CD14-positive monocyte (primary cell): ENCODE measurements at regions not wholly inside any gene's neighbourhood (a gene's known extent, or its start where the extent isn't known, plus 50 kb on each side); places are given as distances from the start of the nearest gene placed in this dataset. TPM values are rescaled to one million over a fixed set of nuclear protein-coding genes. Genes with fewer than 3 reads are reported as not detected.

Experiments
- DNase-seq, 3 donors: peaks; one replicate each; pipeline ENCODE4 v3.0.0-alpha.2; 2011 to 2022
- H2AFZ ChIP-seq: 2 replicates; pipeline ENCODE4 v1.6.0; 2012; ENCODE audit warnings: mild to moderate bottlenecking, low read depth, low read length, inconsistent platforms; ENCODE audit not compliant: insufficient read depth, poor library complexity, severe bottlenecking
- H3K27ac ChIP-seq, 2 donors: 1 replicate in 1 of 2; 2 replicates in 1 of 2; pipeline ENCODE4 v1.5.1; 2012 to 2013; ENCODE audit warnings: low read length in 2 of 2, control low read depth in 1 of 2, inconsistent platforms in 1 of 2, low read depth in 1 of 2, mild to moderate bottlenecking in 1 of 2
- H3K27me3 ChIP-seq, 2 donors: one replicate each; pipeline versions ENCODE4 v1.6.0 to v1.6.1; 2011 to 2013; ENCODE audit warnings: low read length in 2 of 2; ENCODE audit not compliant: control insufficient read depth in 2 of 2, insufficient read depth in 2 of 2
- H3K36me3 ChIP-seq, 2 donors: replicated peaks in 1 of 2; 1 replicate in 1 of 2; 2 replicates in 1 of 2; pipeline versions ENCODE4 v1.5.1 to v1.6.1; 2012 to 2013; ENCODE audit warnings: low read length in 2 of 2, control low read depth in 1 of 2, inconsistent platforms in 1 of 2, mild to moderate bottlenecking in 1 of 2; ENCODE audit not compliant: insufficient read depth in 2 of 2, control insufficient read depth in 1 of 2
- H3K4me1 ChIP-seq, 2 donors: 1 replicate in 1 of 2; 2 replicates in 1 of 2; pipeline versions ENCODE4 v1.5.1 to v1.6.1; 2012 to 2013; ENCODE audit warnings: low read length in 2 of 2, control low read depth in 1 of 2, inconsistent platforms in 1 of 2, mild to moderate bottlenecking in 1 of 2, moderate library complexity in 1 of 2; ENCODE audit not compliant: insufficient read depth in 2 of 2, control insufficient read depth in 1 of 2
- H3K4me2 ChIP-seq: replicated peaks from 2 replicates; pipeline ENCODE3; 2012; ENCODE audit warnings: low read length, moderate library complexity, mild to moderate bottlenecking; ENCODE audit not compliant: poor library complexity, severe bottlenecking; ENCODE audit errors: extremely low read depth
- H3K4me3 ChIP-seq, 3 experiments: fragments of 200-600 bp in 1 of 3; sonication (generic) in 1 of 3; replicated peaks in 1 of 3; 1 replicate in 2 of 3; 2 replicates in 1 of 3; pipeline ENCODE4 v1.5.1; 2011 to 2013; ENCODE audit warnings: low read length in 3 of 3, mild to moderate bottlenecking in 3 of 3, control low read depth in 2 of 3, low read depth in 2 of 3, inconsistent platforms in 1 of 3, moderate library complexity in 1 of 3
- H3K79me2 ChIP-seq: 2 replicates; pipeline ENCODE4 v1.6.0; 2012; ENCODE audit warnings: mild to moderate bottlenecking, control low read depth, inconsistent platforms, low read length, moderate library complexity; ENCODE audit not compliant: insufficient read depth
- H3K9ac ChIP-seq: 2 replicates; pipeline ENCODE4 v1.6.0; 2017; ENCODE audit warnings: low read length, mild to moderate bottlenecking; ENCODE audit not compliant: insufficient read depth, poor library complexity, severe bottlenecking
- H3K9me3 ChIP-seq, 2 donors: replicated peaks in 1 of 2; 1 replicate in 1 of 2; 2 replicates in 1 of 2; pipeline versions ENCODE4 v1.5.1 to v1.6.1; 2012 to 2013; ENCODE audit warnings: low read length in 2 of 2, control low read depth in 1 of 2; ENCODE audit not compliant: control insufficient read depth in 1 of 2, insufficient read depth in 1 of 2
- H4K20me1 ChIP-seq: 2 replicates; pipeline ENCODE4 v1.6.0; 2012; ENCODE audit warnings: mild to moderate bottlenecking, low read length, control low read depth, moderate library complexity; ENCODE audit not compliant: insufficient read depth
- H3K27ac Mint-ChIP-seq, 7 donors: one replicate each; pipeline ENCODE4 v1.8.0; 2020; ENCODE audit warnings: mild to moderate bottlenecking in 7 of 7, mixed read lengths in 7 of 7, moderate library complexity in 6 of 7, inconsistent platforms in 2 of 7
- H3K27me3 Mint-ChIP-seq, 3 donors: one replicate each; pipeline ENCODE4 v1.8.0; 2021 to 2022; ENCODE audit warnings: low read depth in 3 of 3, mild to moderate bottlenecking in 3 of 3, mixed read lengths in 3 of 3, moderate library complexity in 3 of 3, inconsistent platforms in 1 of 3
- H3K36me3 Mint-ChIP-seq, 2 donors: one replicate each; pipeline ENCODE4 v1.8.0; 2020; ENCODE audit warnings: mixed read lengths in 2 of 2, inconsistent platforms in 1 of 2, mild to moderate bottlenecking in 1 of 2
- H3K4me1 Mint-ChIP-seq: one replicate; pipeline ENCODE4 v1.8.0; 2020; ENCODE audit warnings: mild to moderate bottlenecking, mixed read lengths
- H3K4me3 Mint-ChIP-seq, 2 donors: one replicate each; pipeline ENCODE4 v1.8.0; 2020; ENCODE audit warnings: mild to moderate bottlenecking in 2 of 2, mixed read lengths in 2 of 2, moderate library complexity in 1 of 2
- H3K9me3 Mint-ChIP-seq, 7 donors: one replicate each; pipeline ENCODE4 v1.8.0; 2020 to 2022; ENCODE audit warnings: mixed read lengths in 7 of 7, mild to moderate bottlenecking in 6 of 7, moderate library complexity in 6 of 7, inconsistent platforms in 2 of 7
- CTCF ChIP-seq: fragments of 200-600 bp; IDR thresholded peaks from one replicate; pipeline ENCODE4 v1.8.0; 2022; ENCODE audit warnings: antibody characterized with exemption, mild to moderate bottlenecking
- WGBS: methylation state at CpG from one replicate; pipeline ENCODE4 v1.1.5; 2013; ENCODE audit warnings: missing lambda C conversion rate; ENCODE audit not compliant: insufficient coverage; 5-methylcytosine and 5-hydroxymethylcytosine counted together
- intact Hi-C, 2 donors: fragments of 100-400 bp; cut with micrococcal nuclease; formaldehyde crosslinking; loops; one replicate each; pipeline versions ENCODE4 v1.15.0 to v1.15.1; 2023
- small RNA-seq: library from RNA; depleted of rRNA; stranded (forward); fragments of <200 nt; gene quantifications from one replicate; pipeline ENCODE3, GENCODE V24; 2012; ENCODE audit warnings: low read depth; ENCODE audit not compliant: insufficient read length

- intact Hi-C loops: no loop called here
- no peak overlapping the region for H3K4me2 ChIP-seq
Measured at GRCh38 chr9:13053504-13053903, 226.0 kb downstream of the MPDZ start.

GRCh38 chr9:13054389-13054788 is 225.1 kb downstream of the MPDZ start:
- H3K27ac ChIP-seq: no peak overlapping the region
- H3K4me3 Mint-ChIP-seq: no peak overlapping the region
- H3K27me3 Mint-ChIP-seq: peaks cover 0 to 2% (median 0%) of the 10 kb centered on the region in 3 donors
- H3K9me3 ChIP-seq: no peaks in the 10 kb centered on the region
- H3K27me3 ChIP-seq: no peaks in the 10 kb centered on the region
- DNase-seq: no peak
- no peak overlapping the region for H3K9ac ChIP-seq
- no peak overlapping the region for H3K27ac Mint-ChIP-seq
- H4K20me1 ChIP-seq: no peaks in the 10 kb centered on the region
- H3K4me2 ChIP-seq: no peak overlapping the region
- no peaks in the 10 kb centered on the region for H3K79me2 ChIP-seq
- H3K9me3 Mint-ChIP-seq: peaks cover 0 to 5% (median 2%) of the 10 kb centered on the region in 7 donors
- intact Hi-C loops: no loop called here
- H3K36me3 ChIP-seq: no peaks in the 10 kb centered on the region
- no peak overlapping the region for H2AFZ ChIP-seq
- no peaks in the 10 kb centered on the region for H3K4me1 ChIP-seq
- TF ChIP-seq CTCF: no peak
- H3K4me1 Mint-ChIP-seq: no peaks in the 10 kb centered on the region
- WGBS: 44% methylated on average over 1 of the region's 1 CpG
- H3K36me3 Mint-ChIP-seq: no peaks in the 10 kb centered on the region
- no peak overlapping the region for H3K4me3 ChIP-seq

More at GRCh38 chr9:13053504-13053903, 226.0 kb downstream of the MPDZ start:
- Mint-ChIP-seq H3K27me3 (peaks cover 0 to 2% (median 0%) of the 10 kb centered on the region in 3 donors), H3K27ac (no peak overlapping the region), H3K9me3 (peaks cover 0 to 5% (median 2%) of the 10 kb centered on the region in 7 donors), H3K4me3 (no peak overlapping the region), H3K4me1 (no peaks in the 10 kb centered on the region), H3K36me3 (no peaks in the 10 kb centered on the region)
- Histone ChIP-seq H4K20me1 (no peaks in the 10 kb centered on the region), H3K27ac (no peak overlapping the region), H3K4me3 (no peak overlapping the region), H2AFZ (no peak overlapping the region), H3K4me1 (no peaks in the 10 kb centered on the region), H3K9me3 (no peaks in the 10 kb centered on the region), H3K9ac (no peak overlapping the region), H3K27me3 (no peaks in the 10 kb centered on the region), H3K79me2 (no peaks in the 10 kb centered on the region), H3K36me3 (no peaks in the 10 kb centered on the region)
- no peak for TF ChIP-seq CTCF
- DNase-seq: no peak
- 86% methylated on average over 1 of the region's 2 CpGs for WGBS

Small RNAs in the stretch of these regions (small RNA-seq; reads per million reads assigned to genes)
- not detected for gene RF00019
